22Rv1 (cell line): ENCODE measurements at regions not wholly inside any gene's neighbourhood (a gene's known extent, or its start where the extent isn't known, plus 50 kb on each side); places are given as distances from the start of the nearest gene placed in this dataset.

Source experiments
- ZFX ChIP-seq: fragments of 450-650 bp; IDR thresholded peaks from 2 replicates; pipeline ENCODE4 v1.6.1; 2017; ENCODE audit warnings: antibody characterized with exemption, borderline replicate concordance
- TF ChIP-seq, protein P1 (sequence below): fragments of 450-650 bp; IDR thresholded peaks from 2 replicates; pipeline ENCODE4 v1.5.1; 2017; ENCODE audit warnings: mild to moderate bottlenecking

GRCh38 chr12:94841904-94842610 is 161.4 kb downstream of the NDUFA12 start:
- TF ChIP-seq, protein P1, sequence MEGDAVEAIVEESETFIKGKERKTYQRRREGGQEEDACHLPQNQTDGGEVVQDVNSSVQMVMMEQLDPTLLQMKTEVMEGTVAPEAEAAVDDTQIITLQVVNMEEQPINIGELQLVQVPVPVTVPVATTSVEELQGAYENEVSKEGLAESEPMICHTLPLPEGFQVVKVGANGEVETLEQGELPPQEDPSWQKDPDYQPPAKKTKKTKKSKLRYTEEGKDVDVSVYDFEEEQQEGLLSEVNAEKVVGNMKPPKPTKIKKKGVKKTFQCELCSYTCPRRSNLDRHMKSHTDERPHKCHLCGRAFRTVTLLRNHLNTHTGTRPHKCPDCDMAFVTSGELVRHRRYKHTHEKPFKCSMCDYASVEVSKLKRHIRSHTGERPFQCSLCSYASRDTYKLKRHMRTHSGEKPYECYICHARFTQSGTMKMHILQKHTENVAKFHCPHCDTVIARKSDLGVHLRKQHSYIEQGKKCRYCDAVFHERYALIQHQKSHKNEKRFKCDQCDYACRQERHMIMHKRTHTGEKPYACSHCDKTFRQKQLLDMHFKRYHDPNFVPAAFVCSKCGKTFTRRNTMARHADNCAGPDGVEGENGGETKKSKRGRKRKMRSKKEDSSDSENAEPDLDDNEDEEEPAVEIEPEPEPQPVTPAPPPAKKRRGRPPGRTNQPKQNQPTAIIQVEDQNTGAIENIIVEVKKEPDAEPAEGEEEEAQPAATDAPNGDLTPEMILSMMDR = no peak
- no peak for TF ChIP-seq ZFX
